ENCODE measurements at regions not wholly inside any gene's neighbourhood (a gene's known extent, or its start where the extent isn't known, plus 50 kb on each side); places are given as distances from the start of the nearest gene placed in this dataset.

GRCh38 chr1:34316773-34317172 is 140.1 kb downstream of the C1orf94 start:
- Mint-ChIP-seq H3K9me3 (peaks cover 32% of the 10 kb centered on the region), H3K4me3 (no peak overlapping the region), H3K27me3 (ENCODE audit: insufficient read depth, low read depth, poor library complexity) (peaks cover 5% of the 10 kb centered on the region), H3K36me3 (ENCODE audit: low read depth) (peaks cover 8% of the 10 kb centered on the region), H3K4me1 (no peaks in the 10 kb centered on the region), H3K27ac (no peak overlapping the region)
- ATAC-seq = no peak
- Histone ChIP-seq H3F3A (replicated peaks; ENCODE audit: low read depth) (no peaks in the 10 kb centered on the region), H2AFZ (no peak overlapping the region), H3K9me2 (ENCODE audit: insufficient read depth) (peaks cover 3% of the 10 kb centered on the region; the same call in 1 of the 2 replicates), H3K4me3 (no peak overlapping the region), H3K27ac (ENCODE audit: low read depth) (no peak overlapping the region), H3K36me3 (ENCODE audit: insufficient read depth) (peaks cover 4% of the 10 kb centered on the region; the same call in 1 of the 2 replicates), H4K20me1 (replicated peaks; ENCODE audit: insufficient read depth) (no peaks in the 10 kb centered on the region), H3K79me2 (replicated peaks; ENCODE audit: insufficient read depth) (no peaks in the 10 kb centered on the region), H3K27me3 (ENCODE audit: insufficient read depth) (no peaks in the 10 kb centered on the region), H3K4me1 (ENCODE audit: insufficient read depth) (no peaks in the 10 kb centered on the region), H3K4me2 (no peak overlapping the region)
- no peak for DNase-seq (ENCODE audit: low spot score)
- TF ChIP-seq POLR2AphosphoS5 (IDR thresholded peaks at IDR 0.05; ENCODE audit: low read depth) (no peak), REST (IDR thresholded peaks at IDR 0.05; ENCODE audit: unreplicated experiment) (no peak), ETS1 (IDR thresholded peaks at IDR 0.05) (no peak), ZNF331 (CRISPR knock-in tag; IDR thresholded peaks at IDR 0.05; ENCODE audit: low read depth) (no peak), STAT1 (IDR thresholded peaks at IDR 0.05; ENCODE audit: unreplicated experiment) (no peak), ZNF462 (CRISPR knock-in tag; IDR thresholded peaks at IDR 0.05) (no peak), EZH2phosphoT487 (IDR thresholded peaks at IDR 0.05; ENCODE audit: unreplicated experiment) (no peak), EZH2 (IDR thresholded peaks at IDR 0.05; ENCODE audit: low read depth, unreplicated experiment) (no peak), ZNF114 (CRISPR knock-in tag; IDR thresholded peaks at IDR 0.05) (no peak), CREB1 (CRISPR knock-in tag; IDR thresholded peaks at IDR 0.05; ENCODE audit: low read depth) (no peak), CTCF (conservative IDR thresholded peaks at IDR 0.05; ENCODE audit: low read depth in 2 of 2) (no peak), JUNB (IDR thresholded peaks at IDR 0.05; ENCODE audit: unreplicated experiment) (no peak), NANOG (IDR thresholded peaks at IDR 0.05; ENCODE audit: borderline replicate concordance) (no peak)

Data from GM23338 (cell line).